ENCODE measurements at regions not wholly inside any gene's neighbourhood (a gene's known extent, or its start where the extent isn't known, plus 50 kb on each side); places are given as distances from the start of the nearest gene placed in this dataset.

DNA sequence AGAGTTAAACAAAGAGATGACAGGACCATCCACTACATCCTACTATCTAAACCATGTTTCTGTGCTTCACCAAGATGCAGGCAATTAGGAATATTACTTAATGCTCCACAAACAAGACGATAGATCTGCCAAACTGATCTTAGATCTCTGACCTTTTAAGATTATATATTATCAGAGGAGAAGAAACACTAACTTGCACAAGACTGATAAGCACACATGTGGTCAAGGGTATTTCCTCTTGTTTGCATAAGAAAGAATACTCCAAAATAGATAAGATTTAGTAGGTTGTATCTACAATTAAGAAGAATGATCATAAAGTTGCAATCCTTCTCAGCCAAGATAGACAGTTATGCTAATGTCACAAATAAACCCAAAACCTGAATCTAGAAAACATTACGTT, 601.0 kb upstream of the ACO1 start:
- intact Hi-C loops (cut with DNase I), result no loop called here
- Histone ChIP-seq H3K4me1 (no peaks in the 10 kb centered on the region), H3K9ac (ENCODE audit: low read depth in 2 of 2, low read length in 2 of 2) (no peak overlapping the region), H3K36me3 (no peaks in the 10 kb centered on the region), H3K4me3 (no peak overlapping the region), H3K27ac (no peak overlapping the region), H3K9me3 (no peaks in the 10 kb centered on the region), H3K27me3 (no peaks in the 10 kb centered on the region)
- TF ChIP-seq, protein P1, sequence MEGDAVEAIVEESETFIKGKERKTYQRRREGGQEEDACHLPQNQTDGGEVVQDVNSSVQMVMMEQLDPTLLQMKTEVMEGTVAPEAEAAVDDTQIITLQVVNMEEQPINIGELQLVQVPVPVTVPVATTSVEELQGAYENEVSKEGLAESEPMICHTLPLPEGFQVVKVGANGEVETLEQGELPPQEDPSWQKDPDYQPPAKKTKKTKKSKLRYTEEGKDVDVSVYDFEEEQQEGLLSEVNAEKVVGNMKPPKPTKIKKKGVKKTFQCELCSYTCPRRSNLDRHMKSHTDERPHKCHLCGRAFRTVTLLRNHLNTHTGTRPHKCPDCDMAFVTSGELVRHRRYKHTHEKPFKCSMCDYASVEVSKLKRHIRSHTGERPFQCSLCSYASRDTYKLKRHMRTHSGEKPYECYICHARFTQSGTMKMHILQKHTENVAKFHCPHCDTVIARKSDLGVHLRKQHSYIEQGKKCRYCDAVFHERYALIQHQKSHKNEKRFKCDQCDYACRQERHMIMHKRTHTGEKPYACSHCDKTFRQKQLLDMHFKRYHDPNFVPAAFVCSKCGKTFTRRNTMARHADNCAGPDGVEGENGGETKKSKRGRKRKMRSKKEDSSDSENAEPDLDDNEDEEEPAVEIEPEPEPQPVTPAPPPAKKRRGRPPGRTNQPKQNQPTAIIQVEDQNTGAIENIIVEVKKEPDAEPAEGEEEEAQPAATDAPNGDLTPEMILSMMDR (IDR thresholded peaks at IDR 0.05), result no peak
- DNase-seq, result no peak

DNA sequence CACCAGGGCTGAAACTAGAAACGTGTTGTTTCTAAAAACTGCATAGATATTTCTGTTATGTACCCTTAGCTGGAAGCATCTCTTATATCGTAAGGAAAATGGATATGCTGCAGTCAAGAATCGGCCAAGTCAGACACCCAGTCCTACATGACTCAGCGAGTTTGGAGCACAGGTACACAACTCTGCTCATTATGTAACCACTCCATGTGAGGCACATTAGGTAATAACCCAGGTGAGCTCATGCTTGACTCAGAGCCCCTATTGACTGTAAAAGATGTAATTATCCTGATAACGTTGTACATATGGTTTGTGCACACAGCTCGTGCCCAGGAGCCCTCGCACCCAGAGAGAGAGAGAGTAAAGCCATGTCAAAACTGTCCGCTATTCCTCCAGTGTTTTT, 593.7 kb upstream of the ACO1 start:
- no peak overlapping the region for H3K9ac ChIP-seq (ENCODE audit: low read depth in 2 of 2, low read length in 2 of 2)
- no peaks in the 10 kb centered on the region for H3K4me1 ChIP-seq
- no peak overlapping the region for H3K4me3 ChIP-seq
- intact Hi-C loops (cut with DNase I), result no loop called here
- no peaks in the 10 kb centered on the region for H3K36me3 ChIP-seq
- no peak overlapping the region for H3K27ac ChIP-seq
- TF ChIP-seq, protein P1 (IDR thresholded peaks at IDR 0.05), result no peak
- H3K27me3 ChIP-seq, result no peaks in the 10 kb centered on the region
- no peaks in the 10 kb centered on the region for H3K9me3 ChIP-seq
- no peak for DNase-seq

DNA sequence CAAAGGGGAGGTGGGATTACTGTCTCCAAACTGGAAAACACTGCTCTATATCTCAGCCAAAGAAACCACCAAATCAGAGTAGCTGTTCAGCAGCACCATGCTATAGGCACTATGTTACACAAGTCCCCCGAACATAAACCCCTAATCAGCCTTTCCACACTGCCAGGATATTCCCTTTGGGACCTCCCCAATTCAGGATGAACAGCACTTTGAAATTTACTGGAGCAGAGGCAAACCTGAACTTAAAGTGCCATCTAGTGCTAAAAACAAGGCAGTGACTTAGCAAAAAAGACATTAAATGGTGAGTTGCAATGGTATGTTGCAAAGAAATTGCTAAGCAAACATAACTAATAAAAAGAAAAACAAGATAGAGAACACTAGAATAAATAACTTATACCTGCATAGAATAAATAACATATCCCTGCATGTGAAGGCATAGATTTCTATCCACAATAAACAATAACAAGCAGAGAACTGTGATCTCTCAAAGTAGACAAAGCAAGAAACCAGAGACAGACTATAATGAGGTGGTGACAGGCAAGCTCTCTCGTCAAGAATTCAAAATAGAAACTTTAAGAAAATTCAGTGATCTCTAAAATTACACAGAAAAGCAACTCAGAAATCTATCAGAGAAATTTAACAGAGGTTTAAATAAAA, 584.4 kb upstream of the ACO1 start:
- H3K36me3 ChIP-seq, result no peaks in the 10 kb centered on the region
- no peak overlapping the region for H3K9ac ChIP-seq (ENCODE audit: low read depth in 2 of 2, low read length in 2 of 2)
- no peaks in the 10 kb centered on the region for H3K27me3 ChIP-seq
- H3K4me1 ChIP-seq, result no peaks in the 10 kb centered on the region
- H3K4me3 ChIP-seq, result no peak overlapping the region
- TF ChIP-seq, protein P1 (IDR thresholded peaks at IDR 0.05), result no peak
- H3K27ac ChIP-seq, result no peak overlapping the region
- intact Hi-C loops (cut with DNase I), result no loop called here
- DNase-seq, result no peak
- no peaks in the 10 kb centered on the region for H3K9me3 ChIP-seq

DNA sequence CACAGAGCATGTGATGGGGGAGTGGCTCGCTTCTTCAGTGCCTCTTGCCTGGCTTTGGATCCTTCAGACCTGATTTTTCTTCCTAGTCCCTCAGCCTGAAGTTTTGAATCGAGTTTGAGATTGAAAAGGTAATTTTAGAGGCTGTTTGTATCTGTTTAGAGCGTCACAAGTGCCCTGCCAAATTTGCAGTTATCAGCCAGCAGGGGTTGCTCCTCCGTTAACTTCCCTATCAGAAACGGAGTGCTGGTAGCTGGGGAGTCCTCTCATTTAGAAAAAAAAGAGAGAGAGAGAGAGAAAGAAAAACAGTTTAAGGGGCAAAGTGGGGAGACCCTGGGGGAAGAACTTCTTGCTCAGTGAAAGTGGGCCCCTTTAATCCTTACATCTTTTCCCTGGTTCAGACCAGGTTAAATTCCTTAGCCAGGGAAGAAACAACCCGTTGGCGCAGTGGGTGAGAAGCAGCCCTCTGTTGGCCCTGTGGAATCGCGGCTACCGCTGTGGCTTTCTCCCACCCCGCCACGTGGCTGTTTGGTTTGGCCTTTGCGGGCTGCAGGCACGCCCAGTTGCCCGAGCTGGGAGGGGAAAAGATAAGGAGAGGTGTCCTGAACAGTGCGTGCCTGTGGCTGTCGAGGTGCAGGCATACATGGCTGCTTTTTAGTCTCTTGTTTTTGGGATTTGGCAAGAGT, 576.7 kb upstream of the ACO1 start:
- Histone ChIP-seq H3K9ac (ENCODE audit: low read depth in 2 of 2, low read length in 2 of 2) (no peak overlapping the region), H3K9me3 (no peaks in the 10 kb centered on the region), H3K4me1 (no peaks in the 10 kb centered on the region), H3K27ac (no peak overlapping the region), H3K27me3 (no peaks in the 10 kb centered on the region), H3K36me3 (no peaks in the 10 kb centered on the region), H3K4me3 (no peak overlapping the region)
- TF ChIP-seq, protein P1 (IDR thresholded peaks at IDR 0.05), result no peak
- DNase-seq, result no peak
- intact Hi-C loops (cut with DNase I), result no loop called here

DNA sequence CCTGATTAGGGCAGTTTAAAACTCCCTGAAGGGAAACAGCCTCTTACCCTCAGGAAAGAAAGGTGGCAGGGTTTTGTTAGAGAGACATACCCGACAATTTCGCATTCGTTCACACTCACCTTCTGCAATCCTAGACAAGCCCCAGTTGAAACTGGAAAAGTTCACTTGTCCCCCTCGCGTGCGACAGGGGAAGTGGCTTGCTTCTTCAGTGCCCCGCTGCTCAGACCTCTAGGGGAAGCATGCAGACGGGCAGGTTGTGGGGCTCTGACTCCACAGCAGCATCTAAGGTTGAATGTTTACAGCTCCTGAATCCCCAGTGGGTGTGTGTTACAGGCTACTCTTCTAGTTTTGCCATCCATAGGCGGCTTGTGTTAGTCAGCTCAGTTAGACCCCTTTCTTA, 575.7 kb upstream of the ACO1 start:
- no peaks in the 10 kb centered on the region for H3K36me3 ChIP-seq
- H3K4me3 ChIP-seq, result no peak overlapping the region
- no peak overlapping the region for H3K27ac ChIP-seq
- DNase-seq, result no peak
- H3K9me3 ChIP-seq, result no peaks in the 10 kb centered on the region
- intact Hi-C loops (cut with DNase I), result no loop called here
- TF ChIP-seq, protein P1 (IDR thresholded peaks at IDR 0.05), result no peak
- H3K27me3 ChIP-seq, result no peaks in the 10 kb centered on the region
- no peak overlapping the region for H3K9ac ChIP-seq (ENCODE audit: low read depth in 2 of 2, low read length in 2 of 2)
- no peaks in the 10 kb centered on the region for H3K4me1 ChIP-seq
